ENCODE measurements at regions not wholly inside any gene's neighbourhood (a gene's known extent, or its start where the extent isn't known, plus 50 kb on each side); places are given as distances from the start of the nearest gene placed in this dataset.

GRCh38 chr3:72299321-72299802, 514.4 kb upstream of the PROK2 start:
- TF ChIP-seq CTCF (IDR thresholded peaks at IDR 0.05): no peak
- TF ChIP-seq POLR2A (IDR thresholded peaks at IDR 0.05): no peak
- Histone ChIP-seq H3K9me3 (no peaks in the 10 kb centered on the region), H3K4me1 (peaks cover 6% of the 10 kb centered on the region), H3K36me3 (ENCODE audit: low read depth, missing control alignments) (no peaks in the 10 kb centered on the region), H3K27me3 (no peaks in the 10 kb centered on the region), H3K4me3 (no peak overlapping the region), H3K27ac (no peak overlapping the region)
- WGBS, 2 donors: 78% methylated on average over 6 of the region's 6 CpGs
- intact Hi-C loops (cut with DNase I; ENCODE audit: low total_unique reads): no loop called here
- no peak for DNase-seq

GRCh38 chr3:72298201-72299152, 513.5 kb upstream of the PROK2 start:
- TF ChIP-seq CTCF (IDR thresholded peaks at IDR 0.05) (no peak), POLR2A (IDR thresholded peaks at IDR 0.05) (no peak)
- Histone ChIP-seq H3K9me3 (no peaks in the 10 kb centered on the region), H3K4me1 (peaks cover 6% of the 10 kb centered on the region), H3K4me3 (no peak overlapping the region), H3K27me3 (no peaks in the 10 kb centered on the region), H3K27ac (no peak overlapping the region), H3K36me3 (ENCODE audit: low read depth, missing control alignments) (no peaks in the 10 kb centered on the region)
- DNase-seq: no peak
- intact Hi-C loops (cut with DNase I; ENCODE audit: low total_unique reads): no loop called here
- 51 to 66% methylated on average over 8 of the region's 8 CpGs for WGBS, 2 donors

GRCh38 chr3:72297481-72297880, 512.5 kb upstream of the PROK2 start:
- DNase-seq: no peak
- intact Hi-C loops (cut with DNase I; ENCODE audit: low total_unique reads): no loop called here
- no peak overlapping the region for H3K27ac ChIP-seq
- no peaks in the 10 kb centered on the region for H3K9me3 ChIP-seq
- WGBS, 2 donors: 86 to 100% methylated on average over 1 of the region's 1 CpG
- H3K4me1 ChIP-seq: peaks cover 6% of the 10 kb centered on the region
- H3K27me3 ChIP-seq: no peaks in the 10 kb centered on the region
- H3K4me3 ChIP-seq: no peak overlapping the region
- no peaks in the 10 kb centered on the region for H3K36me3 ChIP-seq (ENCODE audit: low read depth, missing control alignments)
- TF ChIP-seq POLR2A (IDR thresholded peaks at IDR 0.05) (no peak), CTCF (IDR thresholded peaks at IDR 0.05) (no peak)

GRCh38 chr3:72296477-72297111, 511.6 kb upstream of the PROK2 start:
- Histone ChIP-seq H3K36me3 (ENCODE audit: low read depth, missing control alignments) (no peaks in the 10 kb centered on the region), H3K27ac (no peak overlapping the region), H3K4me1 (peaks cover 6% of the 10 kb centered on the region), H3K4me3 (no peak overlapping the region), H3K9me3 (no peaks in the 10 kb centered on the region), H3K27me3 (no peaks in the 10 kb centered on the region)
- DNase-seq: no peak
- no peak for TF ChIP-seq CTCF (IDR thresholded peaks at IDR 0.05)
- TF ChIP-seq POLR2A (IDR thresholded peaks at IDR 0.05): no peak
- 73 to 80% methylated on average over 8 of the region's 8 CpGs for WGBS, 2 donors
- intact Hi-C loops (cut with DNase I; ENCODE audit: low total_unique reads): no loop called here

Measured in testis (tissue), 2 donors.